HL-60/S4 treated with phorbol 12-myristate 13-acetate at 8.2 ng/mL for 4 days and 3 days (cell line): ENCODE measurements at regions not wholly inside any gene's neighbourhood (a gene's known extent, or its start where the extent isn't known, plus 50 kb on each side); places are given as distances from the start of the nearest gene placed in this dataset.

Experiments
- in situ Hi-C: fragments of 300-500 bp; cut with MboI; formaldehyde crosslinking; loops from 2 replicates; pipeline ENCODE4 v1.15.0; 2022; ENCODE audit warnings: low sequenced_read_pairs

DNA sequence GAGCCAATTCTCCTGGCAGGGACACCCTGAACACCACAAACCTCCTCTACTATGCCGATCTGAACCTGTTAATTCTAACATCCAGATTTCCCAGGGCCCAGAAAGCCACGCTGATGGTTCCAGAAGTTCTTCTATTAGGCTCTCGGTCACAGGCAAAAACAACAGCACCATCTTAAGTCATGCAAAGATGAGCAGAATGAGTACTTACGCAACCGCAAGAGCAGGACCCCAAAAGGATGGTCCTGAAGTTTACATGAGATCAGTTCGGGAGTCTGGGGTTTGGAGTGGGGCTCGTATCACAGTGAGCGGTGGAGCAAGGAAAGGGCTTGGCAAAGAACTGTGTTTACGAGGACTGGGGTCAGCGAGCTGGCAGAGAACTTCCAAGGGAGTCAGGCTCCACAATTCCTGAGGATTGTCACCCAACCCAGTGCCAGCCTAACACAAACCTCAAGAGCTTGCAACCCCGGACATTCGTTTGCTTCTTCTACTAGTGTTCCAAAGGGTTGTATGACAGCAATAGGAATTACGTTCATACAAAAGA lies 532.6 kb downstream of the TNS3 start:
- in situ Hi-C loops, result no loop called here

- in situ Hi-C loops, result no loop called here
Measured at GRCh38 chr7:47047384-47047783, 534.5 kb downstream of the TNS3 start.

GRCh38 chr7:47046949-47047348 lies 535.0 kb downstream of the TNS3 start:
- in situ Hi-C loops, result no loop called here

GRCh38 chr7:47045207-47046051 lies 536.5 kb downstream of the TNS3 start:
- in situ Hi-C loops, result no loop called here

DNA sequence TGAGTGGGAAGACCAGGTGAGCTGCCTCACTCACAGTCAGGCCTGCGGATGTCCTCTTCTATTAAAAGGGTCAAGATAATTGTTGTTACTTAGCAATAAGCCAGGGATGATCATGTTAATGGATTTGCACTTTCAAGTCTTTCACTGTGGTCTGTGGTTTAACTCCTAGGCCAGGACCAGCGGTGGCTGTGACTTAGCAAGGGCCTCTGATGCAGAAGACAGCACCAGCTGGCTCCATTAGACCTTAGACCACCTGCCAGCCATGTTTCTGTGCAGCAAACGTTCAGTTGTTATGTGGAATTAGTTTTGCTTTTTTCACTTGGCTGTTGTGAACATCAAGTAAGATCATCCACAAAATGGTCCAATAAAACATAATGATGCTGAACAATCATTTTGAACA lies 537.3 kb downstream of the TNS3 start:
- in situ Hi-C loops, result no loop called here

DNA sequence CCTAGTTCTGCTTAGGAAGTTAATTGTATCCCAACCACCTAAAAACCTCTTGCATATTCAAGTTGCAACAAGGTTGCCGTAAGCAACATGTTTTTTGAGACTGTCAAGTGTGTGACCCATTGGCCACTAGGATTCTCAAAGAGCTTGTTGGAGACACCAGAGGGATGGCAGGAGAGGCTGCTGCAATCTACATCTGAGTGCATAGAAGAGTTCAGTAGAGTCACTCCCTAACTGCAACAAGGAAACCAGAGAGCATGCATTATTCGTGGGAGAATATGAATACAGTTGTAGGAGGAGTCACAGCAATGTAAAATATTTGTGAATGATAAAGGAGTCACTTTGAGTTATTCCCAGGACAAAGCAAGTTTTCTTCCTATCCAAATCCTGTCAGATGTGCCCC lies 538.6 kb downstream of the TNS3 start:
- in situ Hi-C loops, result no loop called here

DNA sequence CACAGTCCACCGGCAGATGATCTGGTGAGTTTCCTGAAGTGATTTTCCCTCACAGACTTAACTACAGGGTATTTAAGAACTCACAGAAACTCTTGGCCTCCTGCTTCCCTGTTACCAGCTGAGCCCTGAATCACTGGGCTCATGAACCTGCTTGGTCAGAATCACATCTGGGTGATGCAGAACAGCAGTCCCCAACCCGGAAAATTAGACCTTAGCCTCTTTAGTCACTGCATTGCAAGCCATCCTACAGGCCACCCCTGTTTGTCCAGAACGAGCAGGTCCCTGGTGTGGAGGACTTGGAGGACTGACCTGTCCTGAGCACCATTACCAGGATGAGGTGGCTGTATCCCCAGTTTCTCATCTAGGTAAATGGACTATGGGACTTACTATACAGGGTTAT lies 539.2 kb downstream of the TNS3 start:
- in situ Hi-C loops, result no loop called here

DNA sequence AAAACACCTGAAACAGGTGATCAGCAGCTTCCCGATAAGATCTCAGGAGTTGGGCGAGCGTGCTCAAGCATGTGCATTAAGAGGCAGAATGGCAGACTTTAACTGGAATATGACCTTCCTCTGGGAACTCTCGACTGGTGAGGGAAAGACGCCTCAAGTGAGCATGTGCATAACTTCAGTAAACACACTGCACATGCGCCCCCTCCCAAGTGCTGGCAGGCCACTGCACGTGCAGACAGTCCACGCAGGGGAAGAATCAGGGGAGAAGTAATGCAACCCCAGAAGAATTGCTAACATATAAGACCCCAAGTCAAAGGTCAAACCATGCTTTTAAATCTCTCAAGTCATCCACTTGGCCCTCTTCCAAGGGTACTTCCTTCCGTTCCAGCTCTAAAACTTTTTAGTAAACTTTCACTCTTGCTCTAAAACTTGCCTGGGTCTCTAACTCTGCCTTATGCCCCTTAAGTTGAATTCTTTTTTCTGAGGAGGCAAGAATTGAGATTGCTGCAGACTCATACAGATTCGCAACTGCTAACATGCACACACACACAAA lies 541.0 kb downstream of the TNS3 start:
- in situ Hi-C loops, result no loop called here

DNA sequence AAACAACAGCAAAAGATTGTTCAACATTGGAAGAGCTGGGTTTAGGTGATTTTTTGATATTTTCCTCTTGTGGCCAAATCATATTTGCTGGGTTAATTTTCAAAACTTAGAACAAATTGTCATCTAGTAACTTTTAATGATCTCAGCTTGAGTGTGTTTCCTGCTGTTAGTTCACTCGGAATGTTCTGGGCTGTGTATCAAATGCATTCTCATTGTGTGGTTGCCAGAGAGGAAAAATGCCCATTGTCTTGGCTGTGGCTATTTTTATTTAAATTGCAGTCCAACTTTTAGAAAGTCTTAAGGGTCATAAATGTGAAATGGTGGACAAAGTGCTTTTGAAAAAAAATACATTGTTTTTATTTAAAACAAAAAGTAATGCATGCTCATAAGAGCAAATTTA lies 542.0 kb downstream of the TNS3 start:
- in situ Hi-C loops, result no loop called here

DNA sequence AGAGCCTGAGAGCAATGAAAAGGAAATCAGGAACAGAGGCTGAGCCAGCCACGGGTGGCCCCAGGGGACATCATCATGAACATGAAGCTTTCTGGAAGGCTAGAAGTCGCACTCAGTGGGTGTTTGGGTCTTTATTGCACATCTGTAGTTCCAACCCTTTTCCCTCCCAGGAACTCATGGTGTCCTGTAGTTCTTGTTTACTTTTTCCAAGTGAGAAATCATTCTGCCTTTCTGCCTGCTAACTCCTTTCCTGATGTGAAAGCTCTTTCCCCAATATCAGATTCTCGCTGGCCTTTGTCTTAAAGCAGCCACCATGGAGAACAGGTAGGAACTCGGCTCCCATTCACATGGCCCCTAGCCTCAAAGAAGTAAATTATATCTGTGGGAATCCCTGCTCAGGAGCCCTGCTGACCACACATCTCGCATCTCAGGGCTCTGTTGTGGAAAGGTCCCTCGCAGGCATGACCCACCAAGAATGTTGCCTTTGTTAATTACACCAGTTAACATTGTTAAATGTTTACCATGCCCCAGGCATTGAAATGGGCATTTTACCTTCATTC lies 542.7 kb downstream of the TNS3 start:
- in situ Hi-C loops, result no loop called here

DNA sequence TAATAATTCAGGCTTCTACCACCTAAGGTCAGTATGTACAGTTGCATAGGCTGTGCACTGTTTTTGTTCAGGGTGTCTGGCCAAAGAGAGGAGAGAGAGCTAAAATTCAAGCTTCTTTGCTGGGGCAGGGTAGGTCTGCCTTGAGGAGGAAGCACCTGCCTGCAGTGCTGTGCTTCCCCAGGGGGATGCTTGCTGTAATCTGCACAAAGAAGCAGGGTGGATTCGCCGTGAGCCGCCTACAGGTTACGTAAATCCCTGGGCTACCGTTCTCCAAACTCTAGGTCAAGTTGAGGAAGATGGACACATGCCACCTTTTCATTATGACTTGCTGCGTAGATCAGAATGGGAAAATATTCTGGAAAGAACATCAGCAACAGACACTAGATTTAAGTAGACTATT lies 543.3 kb downstream of the TNS3 start:
- in situ Hi-C loops, result no loop called here

DNA sequence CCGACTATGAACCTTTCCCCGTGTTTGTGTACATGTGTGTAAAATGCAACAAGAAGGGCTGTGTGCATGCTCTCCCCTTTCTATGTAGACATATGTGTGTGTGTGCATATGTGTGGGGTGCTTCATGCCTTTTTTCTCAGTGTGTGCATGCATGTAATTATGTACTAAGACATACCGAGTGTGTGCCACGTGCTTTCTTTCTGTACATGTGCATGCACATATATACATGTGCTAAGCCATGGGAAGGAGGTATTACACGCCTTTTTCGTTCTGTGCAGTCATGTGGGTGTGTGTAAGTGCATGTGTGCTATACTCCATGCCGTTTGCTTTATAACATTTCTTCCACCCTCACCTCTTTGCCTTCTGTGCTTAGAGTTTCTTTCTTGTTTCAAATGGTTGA lies 544.3 kb downstream of the TNS3 start:
- in situ Hi-C loops, result no loop called here

DNA sequence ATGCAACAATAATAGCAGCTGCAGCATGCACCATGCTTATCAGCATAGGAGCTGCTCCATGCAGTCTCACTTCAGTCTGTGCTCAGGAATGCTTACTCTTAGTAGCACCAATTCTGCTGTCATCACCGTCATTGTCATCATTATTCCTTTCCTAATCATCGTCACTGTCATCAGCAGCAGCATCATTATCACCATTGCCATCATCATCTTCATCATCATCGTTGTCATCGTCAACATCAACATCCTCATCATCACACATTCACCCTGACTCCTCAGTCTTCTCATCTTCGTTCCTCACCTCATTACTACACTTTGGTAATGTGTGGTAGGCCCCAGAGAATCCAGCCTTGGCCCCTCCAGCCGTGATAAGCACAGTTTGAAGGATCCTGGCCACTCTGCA lies 545.0 kb downstream of the TNS3 start:
- in situ Hi-C loops, result no loop called here

- in situ Hi-C loops, result no loop called here
Measured at GRCh38 chr7:47035522-47035921, 546.4 kb downstream of the TNS3 start.

DNA sequence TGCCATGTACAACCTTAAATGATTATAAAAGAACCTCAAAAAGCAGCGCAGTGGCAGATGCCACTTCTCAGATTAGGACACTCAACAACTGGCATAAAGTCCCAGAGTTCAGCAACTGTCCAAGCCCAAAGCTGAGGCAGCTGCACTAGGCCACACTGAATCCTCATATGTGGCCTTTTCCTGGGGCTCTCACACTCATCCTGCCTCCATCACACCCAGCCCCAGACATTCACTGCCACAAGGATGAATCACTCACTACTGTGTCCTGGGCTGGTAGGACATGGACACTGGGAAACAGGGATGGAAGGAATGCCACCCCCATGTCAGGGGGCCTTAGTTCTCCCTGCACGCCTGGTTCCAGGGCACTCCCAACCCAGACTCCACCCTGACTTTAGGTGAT lies 547.7 kb downstream of the TNS3 start:
- in situ Hi-C loops, result no loop called here

- in situ Hi-C loops, result no loop called here
Measured at GRCh38 chr7:47032536-47032908, 549.4 kb downstream of the TNS3 start.

GRCh38 chr7:47031786-47032535 lies 550.0 kb downstream of the TNS3 start:
- in situ Hi-C loops, result no loop called here

- in situ Hi-C loops, result no loop called here
Measured at GRCh38 chr7:47028284-47028683, 553.6 kb downstream of the TNS3 start.

DNA sequence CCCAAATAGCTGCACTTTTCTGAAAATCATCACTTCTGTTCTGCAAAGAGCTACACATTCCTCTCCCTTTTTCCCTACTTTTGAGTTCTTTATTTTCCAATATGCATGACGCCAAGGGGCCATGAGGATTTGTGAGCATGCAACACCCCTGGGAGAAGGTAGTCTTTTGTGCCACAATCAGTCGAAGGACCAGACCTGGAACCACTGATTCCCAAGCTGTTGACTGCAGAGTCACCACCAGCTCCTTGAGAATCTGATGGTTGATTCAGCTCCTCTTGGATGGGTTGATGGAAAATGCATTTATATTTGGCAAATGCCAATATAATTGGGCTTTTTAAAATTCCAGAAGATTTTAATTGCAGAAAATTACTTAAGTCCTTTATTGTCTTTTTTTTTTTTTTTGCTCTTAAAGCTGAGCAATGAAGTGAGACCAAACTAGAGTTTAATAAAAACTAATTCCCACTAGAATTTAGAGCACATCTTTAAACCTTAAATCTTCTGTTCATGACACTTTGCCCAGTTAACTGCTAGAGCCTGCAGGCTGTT lies 554.1 kb downstream of the TNS3 start:
- in situ Hi-C loops, result no loop called here

- in situ Hi-C loops, result no loop called here
Measured at GRCh38 chr7:47026780-47027361, 555.0 kb downstream of the TNS3 start.

GRCh38 chr7:47024991-47025390 lies 556.9 kb downstream of the TNS3 start:
- in situ Hi-C loops, result no loop called here
